ENCODE measurements at regions not wholly inside any gene's neighbourhood (a gene's known extent, or its start where the extent isn't known, plus 50 kb on each side); places are given as distances from the start of the nearest gene placed in this dataset.

GRCh38 chr12:124406043-124406442 is 111.2 kb downstream of the RFLNA start:
- Histone ChIP-seq H3K27me3 (no peaks in the 10 kb centered on the region), H3K4me3 (no peak overlapping the region), H3K4me1 (peaks cover 0 to 75% (median 71%) of the 10 kb centered on the region in 4 donors), H3K27ac (peak overlapping the region in 2 of 4 donors; percentile 97 to 99), H3K36me3 (peaks cover 0 to 15% (median 6%) of the 10 kb centered on the region in 4 donors), H3K9me3 (no peaks in the 10 kb centered on the region)
- intact Hi-C loops (cut with DNase I) = no loop called here
- no peak for DNase-seq
- WGBS, 2 donors = 59 to 84% methylated on average over 10 of the region's 10 CpGs
- TF ChIP-seq POLR2A (IDR thresholded peaks at IDR 0.05) (no peak), CTCF (IDR thresholded peaks at IDR 0.05) (no peak), EP300 (IDR thresholded peaks at IDR 0.05) (no peak), POLR2AphosphoS5 (IDR thresholded peaks at IDR 0.05) (no peak)

GRCh38 chr12:124405592-124405991 is 110.7 kb downstream of the RFLNA start:
- intact Hi-C loops (cut with DNase I) = no loop called here
- no peaks in the 10 kb centered on the region for H3K9me3 ChIP-seq
- TF ChIP-seq EP300 (IDR thresholded peaks at IDR 0.05) = no peak
- TF ChIP-seq POLR2AphosphoS5 (IDR thresholded peaks at IDR 0.05) = no peak
- TF ChIP-seq CTCF (IDR thresholded peaks at IDR 0.05) = no peak
- TF ChIP-seq POLR2A (IDR thresholded peaks at IDR 0.05) = no peak
- peak overlapping the region in 2 of 4 donors; percentile 97 to 99 for H3K27ac ChIP-seq
- WGBS, 2 donors = 85 to 88% methylated on average over 15 of the region's 15 CpGs
- H3K4me3 ChIP-seq = no peak overlapping the region
- H3K27me3 ChIP-seq = no peaks in the 10 kb centered on the region
- H3K4me1 ChIP-seq = peaks cover 0 to 73% (median 68%) of the 10 kb centered on the region in 4 donors
- DNase-seq = no peak
- H3K36me3 ChIP-seq = peaks cover 0 to 17% (median 8%) of the 10 kb centered on the region in 4 donors

GRCh38 chr12:124405151-124405550 is 110.3 kb downstream of the RFLNA start:
- TF ChIP-seq CTCF (IDR thresholded peaks at IDR 0.05) (no peak), EP300 (IDR thresholded peaks at IDR 0.05) (no peak), POLR2AphosphoS5 (IDR thresholded peaks at IDR 0.05) (no peak), POLR2A (IDR thresholded peaks at IDR 0.05) (no peak)
- peaks cover 0 to 21% (median 12%) of the 10 kb centered on the region in 4 donors for H3K36me3 ChIP-seq
- no peaks in the 10 kb centered on the region for H3K9me3 ChIP-seq
- H3K4me1 ChIP-seq = peaks cover 0 to 73% (median 66%) of the 10 kb centered on the region in 4 donors
- no peak for DNase-seq
- H3K4me3 ChIP-seq = no peak overlapping the region
- H3K27ac ChIP-seq = peak overlapping the region in 3 of 4 donors; percentile 96 to 99 (median 97)
- H3K27me3 ChIP-seq = no peaks in the 10 kb centered on the region
- WGBS, 2 donors = 93 to 95% methylated on average over 10 of the region's 10 CpGs
- intact Hi-C loops (cut with DNase I) = no loop called here

GRCh38 chr12:124404162-124404784 is 109.4 kb downstream of the RFLNA start:
- Histone ChIP-seq H3K36me3 (peaks cover 0 to 28% (median 16%) of the 10 kb centered on the region in 4 donors), H3K27ac (peak overlapping the region; percentile 73 to 99 (median 96)), H3K4me3 (no peak overlapping the region), H3K9me3 (no peaks in the 10 kb centered on the region), H3K27me3 (no peaks in the 10 kb centered on the region), H3K4me1 (peaks cover 0 to 73% (median 64%) of the 10 kb centered on the region in 4 donors)
- no peak for TF ChIP-seq POLR2A (IDR thresholded peaks at IDR 0.05)
- no peak for TF ChIP-seq POLR2AphosphoS5 (IDR thresholded peaks at IDR 0.05)
- TF ChIP-seq CTCF (IDR thresholded peaks at IDR 0.05) = no peak
- TF ChIP-seq EP300 (IDR thresholded peaks at IDR 0.05) = no peak
- intact Hi-C loops (cut with DNase I) = no loop called here
- WGBS, 2 donors = 76 to 81% methylated on average over 17 of the region's 17 CpGs
- DNase-seq = peak; percentile 77
